ENCODE measurements at regions not wholly inside any gene's neighbourhood (a gene's known extent, or its start where the extent isn't known, plus 50 kb on each side); places are given as distances from the start of the nearest gene placed in this dataset.

DNA sequence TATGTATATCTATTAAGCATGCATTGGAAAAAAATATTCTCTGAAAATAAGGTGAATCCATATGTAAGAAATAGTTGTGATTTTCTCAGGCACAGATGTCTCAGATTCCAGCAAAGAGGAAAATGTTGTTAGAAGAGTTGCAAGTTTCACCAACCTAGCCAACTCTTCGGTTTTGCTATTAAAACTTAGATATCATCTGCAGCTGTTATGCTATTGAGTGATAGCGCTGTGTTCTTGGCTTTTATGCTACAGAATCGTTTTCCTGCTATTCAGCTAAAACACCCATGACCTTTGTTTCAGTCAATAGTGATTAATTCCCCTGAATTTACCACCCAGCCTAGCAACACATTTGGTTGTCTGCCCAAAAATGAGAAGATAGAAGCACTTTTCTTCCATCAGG, 795.6 kb upstream of the ANO3 start:
- Histone ChIP-seq H2AFZ (no peak overlapping the region), H3K4me1 (no peaks in the 10 kb centered on the region), H3K36me3 (ENCODE audit: control insufficient read depth, insufficient read depth, low read length) (no peaks in the 10 kb centered on the region), H3K9ac (no peak overlapping the region), H3K27me3 (ENCODE audit: control insufficient read depth, insufficient read depth, low read length) (no peaks in the 10 kb centered on the region), H3K27ac (no peak overlapping the region), H3K4me3 (ENCODE audit: low read depth, low read length) (no peak overlapping the region), H3K4me2 (ENCODE audit: low read length) (no peak overlapping the region), H3K9me3 (ENCODE audit: control insufficient read depth, low read length) (no peaks in the 10 kb centered on the region), H3K79me2 (no peaks in the 10 kb centered on the region)
- TF ChIP-seq, protein P1, sequence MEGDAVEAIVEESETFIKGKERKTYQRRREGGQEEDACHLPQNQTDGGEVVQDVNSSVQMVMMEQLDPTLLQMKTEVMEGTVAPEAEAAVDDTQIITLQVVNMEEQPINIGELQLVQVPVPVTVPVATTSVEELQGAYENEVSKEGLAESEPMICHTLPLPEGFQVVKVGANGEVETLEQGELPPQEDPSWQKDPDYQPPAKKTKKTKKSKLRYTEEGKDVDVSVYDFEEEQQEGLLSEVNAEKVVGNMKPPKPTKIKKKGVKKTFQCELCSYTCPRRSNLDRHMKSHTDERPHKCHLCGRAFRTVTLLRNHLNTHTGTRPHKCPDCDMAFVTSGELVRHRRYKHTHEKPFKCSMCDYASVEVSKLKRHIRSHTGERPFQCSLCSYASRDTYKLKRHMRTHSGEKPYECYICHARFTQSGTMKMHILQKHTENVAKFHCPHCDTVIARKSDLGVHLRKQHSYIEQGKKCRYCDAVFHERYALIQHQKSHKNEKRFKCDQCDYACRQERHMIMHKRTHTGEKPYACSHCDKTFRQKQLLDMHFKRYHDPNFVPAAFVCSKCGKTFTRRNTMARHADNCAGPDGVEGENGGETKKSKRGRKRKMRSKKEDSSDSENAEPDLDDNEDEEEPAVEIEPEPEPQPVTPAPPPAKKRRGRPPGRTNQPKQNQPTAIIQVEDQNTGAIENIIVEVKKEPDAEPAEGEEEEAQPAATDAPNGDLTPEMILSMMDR (IDR thresholded peaks at IDR 0.05): no peak

DNA sequence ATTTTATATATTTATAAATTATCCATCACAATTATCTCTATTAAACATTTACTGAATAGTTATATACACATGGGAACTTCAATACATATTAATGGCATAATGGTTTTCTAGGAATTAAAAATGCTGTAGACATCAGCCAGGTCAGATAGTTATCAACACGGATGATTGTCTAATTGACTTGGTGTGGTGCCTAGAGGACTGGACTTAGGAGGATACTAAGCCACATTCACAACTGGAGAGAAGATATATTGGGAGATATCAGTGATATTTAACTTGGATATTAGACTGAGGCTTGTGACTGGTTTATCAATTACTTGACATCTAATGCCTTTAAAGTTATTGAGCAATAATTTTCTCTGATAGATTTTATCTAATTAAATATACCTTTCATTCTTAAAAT, 794.5 kb upstream of the ANO3 start:
- H3K4me2 ChIP-seq (ENCODE audit: low read length): no peak overlapping the region
- no peak overlapping the region for H3K4me3 ChIP-seq (ENCODE audit: low read depth, low read length)
- no peak overlapping the region for H2AFZ ChIP-seq
- TF ChIP-seq, protein P1 (IDR thresholded peaks at IDR 0.05): no peak
- no peaks in the 10 kb centered on the region for H3K79me2 ChIP-seq
- H3K4me1 ChIP-seq: no peaks in the 10 kb centered on the region
- no peaks in the 10 kb centered on the region for H3K27me3 ChIP-seq (ENCODE audit: control insufficient read depth, insufficient read depth, low read length)
- no peaks in the 10 kb centered on the region for H3K9me3 ChIP-seq (ENCODE audit: control insufficient read depth, low read length)
- H3K27ac ChIP-seq: no peak overlapping the region
- no peak overlapping the region for H3K9ac ChIP-seq
- H3K36me3 ChIP-seq (ENCODE audit: control insufficient read depth, insufficient read depth, low read length): no peaks in the 10 kb centered on the region

DNA sequence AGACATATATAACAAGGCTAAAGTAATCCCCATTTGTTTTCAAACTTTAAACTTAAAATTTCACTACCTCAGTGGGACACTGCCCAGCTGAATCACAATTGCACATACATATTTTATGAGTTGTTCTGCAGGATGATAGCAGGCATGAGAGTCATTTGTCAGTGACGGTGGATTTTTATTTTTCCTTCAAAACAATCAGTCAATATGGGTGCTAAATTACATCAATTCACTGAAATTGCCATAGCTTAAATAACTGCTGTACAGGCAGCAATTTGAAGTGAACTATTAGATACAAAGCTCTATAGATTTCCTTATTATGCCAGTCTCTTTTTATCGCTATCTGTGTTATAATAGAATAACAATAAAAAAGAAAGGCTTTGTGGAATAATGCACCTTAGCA, 784.6 kb upstream of the ANO3 start:
- H3K9me3 ChIP-seq (ENCODE audit: control insufficient read depth, low read length): no peaks in the 10 kb centered on the region
- H3K4me3 ChIP-seq (ENCODE audit: low read depth, low read length): no peak overlapping the region
- no peak overlapping the region for H3K9ac ChIP-seq
- H3K27ac ChIP-seq: no peak overlapping the region
- no peaks in the 10 kb centered on the region for H3K79me2 ChIP-seq
- H3K36me3 ChIP-seq (ENCODE audit: control insufficient read depth, insufficient read depth, low read length): no peaks in the 10 kb centered on the region
- TF ChIP-seq, protein P1 (IDR thresholded peaks at IDR 0.05): no peak
- no peak overlapping the region for H3K4me2 ChIP-seq (ENCODE audit: low read length)
- H3K27me3 ChIP-seq (ENCODE audit: control insufficient read depth, insufficient read depth, low read length): no peaks in the 10 kb centered on the region
- H3K4me1 ChIP-seq: no peaks in the 10 kb centered on the region
- H2AFZ ChIP-seq: no peak overlapping the region

DNA sequence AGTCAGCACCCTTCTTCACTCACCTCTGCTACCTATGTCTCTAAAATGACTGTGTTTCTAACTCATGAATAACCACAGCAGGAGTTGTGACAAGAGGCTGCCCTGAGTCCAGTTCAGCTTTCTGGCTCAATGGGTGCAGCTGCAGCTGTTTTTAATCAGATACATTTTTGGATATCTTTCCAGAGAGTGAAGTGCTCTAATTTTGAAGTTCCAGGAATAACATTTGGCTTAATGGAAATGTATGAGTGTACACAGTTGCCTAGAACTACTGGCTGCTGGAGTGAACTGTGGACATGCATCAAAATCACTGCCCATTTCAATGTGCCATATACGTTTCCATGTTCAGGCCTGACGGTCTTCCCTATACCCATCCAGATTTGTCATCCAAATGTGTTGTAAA, 769.5 kb upstream of the ANO3 start:
- Histone ChIP-seq H3K36me3 (ENCODE audit: control insufficient read depth, insufficient read depth, low read length) (no peaks in the 10 kb centered on the region), H3K27ac (no peak overlapping the region), H3K9ac (no peak overlapping the region), H3K4me3 (ENCODE audit: low read depth, low read length) (no peak overlapping the region), H3K4me1 (no peaks in the 10 kb centered on the region), H3K27me3 (ENCODE audit: control insufficient read depth, insufficient read depth, low read length) (no peaks in the 10 kb centered on the region), H2AFZ (no peak overlapping the region), H3K79me2 (no peaks in the 10 kb centered on the region), H3K9me3 (ENCODE audit: control insufficient read depth, low read length) (no peaks in the 10 kb centered on the region), H3K4me2 (ENCODE audit: low read length) (no peak overlapping the region)
- TF ChIP-seq, protein P1 (IDR thresholded peaks at IDR 0.05): no peak

DNA sequence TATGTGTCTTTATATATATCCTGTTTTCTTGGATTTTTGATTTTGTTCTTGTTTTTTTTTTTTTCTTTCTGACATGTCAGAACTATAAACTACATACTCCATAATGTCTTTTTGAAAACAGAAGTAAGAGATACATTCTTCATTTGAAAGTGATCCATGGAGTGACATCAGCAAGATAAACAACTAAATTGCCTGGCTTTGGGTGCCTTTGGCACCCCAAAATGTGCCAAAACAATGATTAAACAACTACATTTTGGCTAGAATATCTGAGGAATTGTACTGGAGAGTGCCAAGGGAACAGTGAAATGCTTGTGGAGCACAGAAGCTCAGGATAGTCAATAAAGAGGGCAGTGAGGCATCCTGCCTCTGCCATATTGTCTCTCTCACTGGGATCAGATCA, 766.1 kb upstream of the ANO3 start:
- Histone ChIP-seq H3K4me3 (ENCODE audit: low read depth, low read length) (no peak overlapping the region), H3K36me3 (ENCODE audit: control insufficient read depth, insufficient read depth, low read length) (no peaks in the 10 kb centered on the region), H3K9ac (no peak overlapping the region), H3K27me3 (ENCODE audit: control insufficient read depth, insufficient read depth, low read length) (no peaks in the 10 kb centered on the region), H3K79me2 (no peaks in the 10 kb centered on the region), H3K9me3 (ENCODE audit: control insufficient read depth, low read length) (no peaks in the 10 kb centered on the region), H3K4me2 (ENCODE audit: low read length) (no peak overlapping the region), H2AFZ (no peak overlapping the region), H3K27ac (no peak overlapping the region), H3K4me1 (no peaks in the 10 kb centered on the region)
- TF ChIP-seq, protein P1 (IDR thresholded peaks at IDR 0.05): no peak
